ENCODE measurements at regions not wholly inside any gene's neighbourhood (a gene's known extent, or its start where the extent isn't known, plus 50 kb on each side); places are given as distances from the start of the nearest gene placed in this dataset.

GRCh38 chr2:15731213-15731888 is 139.7 kb downstream of the DDX1 start:
- DNase-seq, result peak in 1 of 3 donors; percentile 34
- Histone ChIP-seq H3K4me3 (no peak overlapping the region), H3K9me3 (no peaks in the 10 kb centered on the region), H3K36me3 (no peaks in the 10 kb centered on the region), H3K4me1 (peaks cover 0 to 30% (median 0%) of the 10 kb centered on the region in 4 donors), H3K27me3 (no peaks in the 10 kb centered on the region), H3K27ac (no peak overlapping the region)
- TF ChIP-seq CTCF (IDR thresholded peaks at IDR 0.05), result no peak

GRCh38 chr2:15731889-15732271 is 140.2 kb downstream of the DDX1 start:
- Histone ChIP-seq H3K9me3 (no peaks in the 10 kb centered on the region), H3K27ac (no peak overlapping the region), H3K27me3 (no peaks in the 10 kb centered on the region), H3K4me3 (no peak overlapping the region), H3K4me1 (peaks cover 0 to 30% (median 0%) of the 10 kb centered on the region in 4 donors), H3K36me3 (no peaks in the 10 kb centered on the region)
- DNase-seq, result no peak
- no peak for TF ChIP-seq CTCF (IDR thresholded peaks at IDR 0.05)
- TF ChIP-seq POLR2A (IDR thresholded peaks at IDR 0.05), result no peak

GRCh38 chr2:15732341-15733077 is 140.8 kb downstream of the DDX1 start:
- Histone ChIP-seq H3K27ac (no peak overlapping the region), H3K36me3 (no peaks in the 10 kb centered on the region), H3K4me1 (peaks cover 0 to 30% (median 0%) of the 10 kb centered on the region in 4 donors), H3K27me3 (no peaks in the 10 kb centered on the region), H3K9me3 (no peaks in the 10 kb centered on the region), H3K4me3 (no peak overlapping the region)
- no peak for DNase-seq
- TF ChIP-seq POLR2A (IDR thresholded peaks at IDR 0.05) (no peak), CTCF (IDR thresholded peaks at IDR 0.05) (no peak)

GRCh38 chr2:15733867-15734673 is 142.4 kb downstream of the DDX1 start:
- DNase-seq, result peak in 1 of 3 donors; percentile 28
- TF ChIP-seq POLR2A (IDR thresholded peaks at IDR 0.05) (no peak), CTCF (IDR thresholded peaks at IDR 0.05) (no peak)
- Histone ChIP-seq H3K9me3 (no peaks in the 10 kb centered on the region), H3K36me3 (no peaks in the 10 kb centered on the region), H3K4me3 (no peak overlapping the region), H3K27me3 (no peaks in the 10 kb centered on the region), H3K4me1 (peaks cover 0 to 30% (median 0%) of the 10 kb centered on the region in 4 donors), H3K27ac (no peak overlapping the region)

- Histone ChIP-seq H3K4me1 (peaks cover 0 to 26% (median 0%) of the 10 kb centered on the region in 4 donors), H3K27ac (no peak overlapping the region), H3K9me3 (no peaks in the 10 kb centered on the region), H3K36me3 (no peaks in the 10 kb centered on the region), H3K4me3 (no peak overlapping the region), H3K27me3 (no peaks in the 10 kb centered on the region)
- TF ChIP-seq CTCF (IDR thresholded peaks at IDR 0.05) (no peak), POLR2A (IDR thresholded peaks at IDR 0.05) (no peak)
- peak in 1 of 3 donors; percentile 21 for DNase-seq
These were observed 143.2 kb downstream of the DDX1 start for GRCh38 chr2:15734674-15735483.

Data from Peyer's patch (tissue), 4 donors.